DMS153 (cell line): ENCODE measurements at regions not wholly inside any gene's neighbourhood (a gene's known extent, or its start where the extent isn't known, plus 50 kb on each side); places are given as distances from the start of the nearest gene placed in this dataset.

Experiments
- DNase-seq: peaks from one replicate; lab custom pipeline; 2025; lab: John Stamatoyannopoulos, UW

- DNase-seq: peak; percentile 56
These were observed 114.3 kb upstream of the TDRD3 start for GRCh38 chr13:60282708-60283107.

- no peak for DNase-seq
These were observed 110.3 kb upstream of the TDRD3 start for GRCh38 chr13:60286707-60287106.

- no peak for DNase-seq
These were observed 108.5 kb upstream of the TDRD3 start for GRCh38 chr13:60288569-60288968.

- DNase-seq: no peak
These were observed 93.9 kb upstream of the TDRD3 start for GRCh38 chr13:60303166-60303565.

- DNase-seq: no peak
These were observed 85.5 kb upstream of the TDRD3 start for GRCh38 chr13:60311527-60311926.

- no peak for DNase-seq
These were observed 84.0 kb upstream of the TDRD3 start for GRCh38 chr13:60312851-60313505.

- peak; percentile 32 for DNase-seq
These were observed 78.8 kb upstream of the TDRD3 start for GRCh38 chr13:60318186-60318585.

- DNase-seq: no peak
These were observed 72.9 kb upstream of the TDRD3 start for GRCh38 chr13:60324131-60324530.

GRCh38 chr13:60326273-60326672 lies 70.7 kb upstream of the TDRD3 start:
- DNase-seq: no peak

GRCh38 chr13:60327511-60327910 lies 69.5 kb upstream of the TDRD3 start:
- DNase-seq: no peak

GRCh38 chr13:60328073-60328472 lies 68.9 kb upstream of the TDRD3 start:
- no peak for DNase-seq

- peak; percentile 66 for DNase-seq
These were observed 67.6 kb upstream of the TDRD3 start for GRCh38 chr13:60329221-60329923.

GRCh38 chr13:60331249-60332012 lies 65.6 kb upstream of the TDRD3 start:
- DNase-seq: no peak

- no peak for DNase-seq
These were observed 64.3 kb upstream of the TDRD3 start for GRCh38 chr13:60332682-60333081.

- no peak for DNase-seq
These were observed 62.7 kb upstream of the TDRD3 start for GRCh38 chr13:60334310-60334709.

GRCh38 chr13:60335531-60335930 lies 61.5 kb upstream of the TDRD3 start:
- DNase-seq: no peak

GRCh38 chr13:60338754-60339153 lies 58.3 kb upstream of the TDRD3 start:
- no peak for DNase-seq

GRCh38 chr13:60343978-60344377 lies 53.0 kb upstream of the TDRD3 start:
- no peak for DNase-seq

- DNase-seq: no peak
These were observed 49.8 kb upstream of the TDRD3 start for GRCh38 chr13:60347174-60347573.
